ENCODE measurements at regions not wholly inside any gene's neighbourhood (a gene's known extent, or its start where the extent isn't known, plus 50 kb on each side); places are given as distances from the start of the nearest gene placed in this dataset.

DNA sequence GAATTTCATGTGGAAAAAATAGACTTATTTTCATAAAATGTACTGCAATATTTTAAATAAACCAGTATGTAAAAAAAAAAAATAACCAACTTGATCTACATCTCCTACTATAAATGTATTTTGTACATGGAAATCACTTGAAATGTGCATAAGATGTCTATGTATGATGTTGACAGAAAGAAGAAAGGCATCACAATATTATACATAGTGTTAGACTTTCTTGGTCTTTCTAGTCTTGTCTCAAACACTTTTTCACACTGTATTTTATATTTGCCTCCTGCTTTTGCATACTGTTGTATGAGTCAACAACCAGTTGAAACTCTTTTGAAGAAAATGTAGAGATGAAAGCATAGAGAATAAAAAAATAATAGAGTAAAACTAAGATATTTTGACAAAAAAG lies 352.4 kb upstream of the MGAT4C start:
- no peaks in the 10 kb centered on the region for H3K36me3 Mint-ChIP-seq
- no peaks in the 10 kb centered on the region for H3K79me2 ChIP-seq (ENCODE audit: insufficient read depth, low read length)
- H4K20me1 ChIP-seq (ENCODE audit: insufficient read depth, low read length), result no peaks in the 10 kb centered on the region
- no peak for DNase-seq
- peaks cover 0 to 4% (median 0%) of the 10 kb centered on the region in 7 donors for H3K9me3 Mint-ChIP-seq
- no peaks in the 10 kb centered on the region for H3K27me3 Mint-ChIP-seq (ENCODE audit: low read depth in 3 of 3)
- no peak overlapping the region for H3K4me2 ChIP-seq (replicated peaks; ENCODE audit: extremely low read depth, low read length, poor library complexity, severe bottlenecking)
- H3K9me3 ChIP-seq (replicated peaks in 1 of 2; ENCODE audit: control insufficient read depth in 1 of 2, insufficient read depth in 1 of 2, low read length in 2 of 2), result no peaks in the 10 kb centered on the region
- no peak overlapping the region for H3K9ac ChIP-seq (ENCODE audit: insufficient read depth, low read length, poor library complexity, severe bottlenecking)
- H3K4me1 ChIP-seq (ENCODE audit: control insufficient read depth in 1 of 2, insufficient read depth in 2 of 2, low read length in 2 of 2), result no peaks in the 10 kb centered on the region
- TF ChIP-seq, protein P1, sequence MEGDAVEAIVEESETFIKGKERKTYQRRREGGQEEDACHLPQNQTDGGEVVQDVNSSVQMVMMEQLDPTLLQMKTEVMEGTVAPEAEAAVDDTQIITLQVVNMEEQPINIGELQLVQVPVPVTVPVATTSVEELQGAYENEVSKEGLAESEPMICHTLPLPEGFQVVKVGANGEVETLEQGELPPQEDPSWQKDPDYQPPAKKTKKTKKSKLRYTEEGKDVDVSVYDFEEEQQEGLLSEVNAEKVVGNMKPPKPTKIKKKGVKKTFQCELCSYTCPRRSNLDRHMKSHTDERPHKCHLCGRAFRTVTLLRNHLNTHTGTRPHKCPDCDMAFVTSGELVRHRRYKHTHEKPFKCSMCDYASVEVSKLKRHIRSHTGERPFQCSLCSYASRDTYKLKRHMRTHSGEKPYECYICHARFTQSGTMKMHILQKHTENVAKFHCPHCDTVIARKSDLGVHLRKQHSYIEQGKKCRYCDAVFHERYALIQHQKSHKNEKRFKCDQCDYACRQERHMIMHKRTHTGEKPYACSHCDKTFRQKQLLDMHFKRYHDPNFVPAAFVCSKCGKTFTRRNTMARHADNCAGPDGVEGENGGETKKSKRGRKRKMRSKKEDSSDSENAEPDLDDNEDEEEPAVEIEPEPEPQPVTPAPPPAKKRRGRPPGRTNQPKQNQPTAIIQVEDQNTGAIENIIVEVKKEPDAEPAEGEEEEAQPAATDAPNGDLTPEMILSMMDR (IDR thresholded peaks at IDR 0.05), result no peak
- H3K27me3 ChIP-seq (ENCODE audit: control insufficient read depth in 2 of 2, insufficient read depth in 2 of 2, low read length in 2 of 2), result no peaks in the 10 kb centered on the region
- no peaks in the 10 kb centered on the region for H3K36me3 ChIP-seq (replicated peaks in 1 of 2; ENCODE audit: control insufficient read depth in 1 of 2, insufficient read depth in 2 of 2, low read length in 2 of 2)
- no peak overlapping the region for H3K27ac ChIP-seq (ENCODE audit: low read depth in 1 of 2, low read length in 2 of 2)
- no peak overlapping the region for H3K4me3 Mint-ChIP-seq
- no peak overlapping the region for H3K4me3 ChIP-seq (replicated peaks in 1 of 3; ENCODE audit: low read depth in 2 of 3, low read length in 3 of 3)
- no peak overlapping the region for H3K27ac Mint-ChIP-seq
- H2AFZ ChIP-seq (ENCODE audit: insufficient read depth, low read depth, low read length, poor library complexity, severe bottlenecking), result no peak overlapping the region
- no peaks in the 10 kb centered on the region for H3K4me1 Mint-ChIP-seq
- intact Hi-C loops (cut with micrococcal nuclease), result no loop called here

DNA sequence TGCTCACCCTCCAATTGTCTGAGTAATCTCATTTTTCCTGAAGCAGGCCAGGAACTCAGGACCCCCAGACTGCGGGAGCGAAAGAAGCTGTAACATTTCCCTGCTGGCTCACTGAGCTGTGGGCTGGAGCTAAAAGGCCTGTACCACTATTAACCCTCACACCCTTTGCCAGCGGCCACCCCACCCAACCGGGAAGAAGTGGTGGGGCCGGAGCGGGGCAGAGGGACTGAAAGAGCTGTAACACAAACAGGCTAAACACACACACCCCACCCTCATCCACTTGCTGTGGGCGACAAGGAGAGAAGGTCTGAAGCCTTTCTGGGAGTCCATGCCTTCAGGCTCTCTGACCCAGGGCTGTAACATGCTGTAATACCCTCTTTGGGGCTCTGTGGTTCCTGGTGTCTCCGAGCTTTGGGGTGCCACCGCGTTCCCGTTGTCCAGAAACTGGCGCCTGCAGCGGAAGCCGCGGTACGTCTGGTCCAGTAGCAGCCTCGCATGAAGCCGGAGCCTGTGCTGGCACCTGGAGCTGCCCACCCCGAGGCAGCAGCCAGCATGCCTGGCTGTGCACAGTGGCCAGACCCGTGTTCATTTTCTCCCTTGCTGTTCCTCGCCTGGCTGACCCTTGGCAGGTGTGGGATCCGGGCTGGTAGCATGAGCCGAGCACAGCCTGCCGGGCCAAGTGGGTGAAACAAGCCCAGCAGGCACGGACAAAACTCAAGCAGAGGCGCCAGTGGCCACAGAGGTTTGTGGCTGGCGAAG lies 345.5 kb upstream of the MGAT4C start:
- no peaks in the 10 kb centered on the region for H3K79me2 ChIP-seq (ENCODE audit: insufficient read depth, low read length)
- H3K4me2 ChIP-seq (replicated peaks; ENCODE audit: extremely low read depth, low read length, poor library complexity, severe bottlenecking), result no peak overlapping the region
- H2AFZ ChIP-seq (ENCODE audit: insufficient read depth, low read depth, low read length, poor library complexity, severe bottlenecking), result no peak overlapping the region
- no peaks in the 10 kb centered on the region for H3K36me3 ChIP-seq (replicated peaks in 1 of 2; ENCODE audit: control insufficient read depth in 1 of 2, insufficient read depth in 2 of 2, low read length in 2 of 2)
- Mint-ChIP-seq H3K27ac (no peak overlapping the region), H3K27me3 (ENCODE audit: low read depth in 3 of 3) (peaks cover 0 to 2% (median 0%) of the 10 kb centered on the region in 3 donors), H3K9me3 (peaks cover 3 to 12% (median 7%) of the 10 kb centered on the region in 7 donors), H3K4me1 (no peaks in the 10 kb centered on the region), H3K4me3 (no peak overlapping the region), H3K36me3 (no peaks in the 10 kb centered on the region)
- no peak overlapping the region for H3K9ac ChIP-seq (ENCODE audit: insufficient read depth, low read length, poor library complexity, severe bottlenecking)
- H3K4me3 ChIP-seq (replicated peaks in 1 of 3; ENCODE audit: low read depth in 2 of 3, low read length in 3 of 3), result no peak overlapping the region
- peaks cover 15 to 17% of the 10 kb centered on the region in 2 donors for H3K9me3 ChIP-seq (replicated peaks in 1 of 2; ENCODE audit: control insufficient read depth in 1 of 2, insufficient read depth in 1 of 2, low read length in 2 of 2)
- H4K20me1 ChIP-seq (ENCODE audit: insufficient read depth, low read length), result no peaks in the 10 kb centered on the region
- intact Hi-C loops (cut with micrococcal nuclease), result no loop called here
- WGBS (ENCODE audit: insufficient coverage), result 97% methylated on average over 21 of the region's 27 CpGs
- DNase-seq, result no peak
- no peaks in the 10 kb centered on the region for H3K4me1 ChIP-seq (ENCODE audit: control insufficient read depth in 1 of 2, insufficient read depth in 2 of 2, low read length in 2 of 2)
- no peak overlapping the region for H3K27ac ChIP-seq (ENCODE audit: low read depth in 1 of 2, low read length in 2 of 2)
- TF ChIP-seq, protein P1 (IDR thresholded peaks at IDR 0.05), result no peak
- no peaks in the 10 kb centered on the region for H3K27me3 ChIP-seq (ENCODE audit: control insufficient read depth in 2 of 2, insufficient read depth in 2 of 2, low read length in 2 of 2)

Data from CD14-positive monocyte (primary cell).